ENCODE measurements at regions not wholly inside any gene's neighbourhood (a gene's known extent, or its start where the extent isn't known, plus 50 kb on each side); places are given as distances from the start of the nearest gene placed in this dataset.

GRCh38 chr3:34407281-34407680 is 608.9 kb downstream of the PDCD6IP start:
- H3K27me3 ChIP-seq = no peaks in the 10 kb centered on the region
- no peak for DNase-seq
- no peaks in the 10 kb centered on the region for H3K4me1 ChIP-seq
- no peaks in the 10 kb centered on the region for H3K36me3 ChIP-seq
- no peaks in the 10 kb centered on the region for H3K9me3 ChIP-seq
- no peak overlapping the region for H3K4me3 ChIP-seq
- TF ChIP-seq POLR2A (IDR thresholded peaks at IDR 0.05) (no peak), CTCF (IDR thresholded peaks at IDR 0.05) (no peak)
- WGBS, 2 donors = 11 to 40% methylated on average over 1 of the region's 1 CpG
- intact Hi-C loops (cut with DNase I) = no loop called here
- no peak overlapping the region for H3K27ac ChIP-seq

GRCh38 chr3:34408088-34408487 is 609.7 kb downstream of the PDCD6IP start:
- Histone ChIP-seq H3K36me3 (no peaks in the 10 kb centered on the region), H3K27me3 (no peaks in the 10 kb centered on the region), H3K27ac (no peak overlapping the region), H3K9me3 (no peaks in the 10 kb centered on the region), H3K4me1 (no peaks in the 10 kb centered on the region), H3K4me3 (no peak overlapping the region)
- DNase-seq = no peak
- 70 to 81% methylated on average over 3 of the region's 3 CpGs for WGBS, 2 donors
- intact Hi-C loops (cut with DNase I) = no loop called here
- TF ChIP-seq CTCF (IDR thresholded peaks at IDR 0.05) (no peak), POLR2A (IDR thresholded peaks at IDR 0.05) (no peak)

GRCh38 chr3:34411596-34411995 is 613.2 kb downstream of the PDCD6IP start:
- intact Hi-C loops (cut with DNase I) = no loop called here
- TF ChIP-seq CTCF (IDR thresholded peaks at IDR 0.05) (no peak), POLR2A (IDR thresholded peaks at IDR 0.05) (no peak)
- H3K27me3 ChIP-seq = no peaks in the 10 kb centered on the region
- DNase-seq = no peak
- no peak overlapping the region for H3K4me3 ChIP-seq
- no peaks in the 10 kb centered on the region for H3K9me3 ChIP-seq
- no peaks in the 10 kb centered on the region for H3K36me3 ChIP-seq
- no peak overlapping the region for H3K27ac ChIP-seq
- 67 to 87% methylated on average over 1 of the region's 1 CpG for WGBS, 2 donors
- no peaks in the 10 kb centered on the region for H3K4me1 ChIP-seq

- Histone ChIP-seq H3K27ac (no peak overlapping the region), H3K27me3 (no peaks in the 10 kb centered on the region), H3K9me3 (no peaks in the 10 kb centered on the region), H3K36me3 (no peaks in the 10 kb centered on the region), H3K4me3 (no peak overlapping the region), H3K4me1 (no peaks in the 10 kb centered on the region)
- TF ChIP-seq CTCF (IDR thresholded peaks at IDR 0.05) = no peak
- TF ChIP-seq POLR2A (IDR thresholded peaks at IDR 0.05) = no peak
- WGBS, 2 donors = 0 to 60% methylated on average over 1 of the region's 1 CpG
- intact Hi-C loops (cut with DNase I) = no loop called here
- DNase-seq = no peak
Observed at GRCh38 chr3:34419801-34420200, 621.4 kb downstream of the PDCD6IP start.

- no peak overlapping the region for H3K27ac ChIP-seq
- H3K4me1 ChIP-seq = no peaks in the 10 kb centered on the region
- H3K4me3 ChIP-seq = no peak overlapping the region
- intact Hi-C loops (cut with DNase I) = no loop called here
- no peak for DNase-seq
- no peak for TF ChIP-seq CTCF (IDR thresholded peaks at IDR 0.05)
- no peak for TF ChIP-seq POLR2A (IDR thresholded peaks at IDR 0.05)
- H3K36me3 ChIP-seq = no peaks in the 10 kb centered on the region
- WGBS, 2 donors = 21 to 47% methylated on average over 2 of the region's 2 CpGs
- H3K9me3 ChIP-seq = no peaks in the 10 kb centered on the region
- H3K27me3 ChIP-seq = no peaks in the 10 kb centered on the region
Observed at GRCh38 chr3:34421762-34422161, 623.3 kb downstream of the PDCD6IP start.

All from esophagus squamous epithelium (tissue), 5 donors.